ENCODE measurements at regions not wholly inside any gene's neighbourhood (a gene's known extent, or its start where the extent isn't known, plus 50 kb on each side); places are given as distances from the start of the nearest gene placed in this dataset.
"Not testable (repeated sequence)": the region's sequence is repeated elsewhere in the genome, so short reads cannot be mapped to it uniquely, and the experiment has no call there.

DNA sequence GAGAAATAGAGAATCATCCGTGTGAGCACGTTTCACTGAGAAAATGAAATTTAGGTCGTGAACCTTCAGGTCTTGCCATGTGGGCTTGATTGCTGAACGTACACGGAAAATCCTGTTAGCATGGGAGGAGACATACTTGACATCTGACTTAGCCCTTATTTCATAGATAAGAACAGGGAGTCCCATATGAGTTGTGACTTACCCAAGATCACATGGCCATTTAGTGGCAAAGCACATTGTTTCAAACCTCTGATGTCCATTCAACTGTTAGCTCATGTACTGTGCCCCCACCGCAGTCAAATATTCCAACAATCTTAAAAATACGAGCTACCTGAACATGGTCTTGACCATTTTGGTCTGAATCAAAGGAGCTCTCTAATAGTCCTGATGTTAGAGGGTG is 411.2 kb upstream of the FZD8 start:
- DNase-seq (ENCODE audit: low read depth in 2 of 2) = no peak

DNA sequence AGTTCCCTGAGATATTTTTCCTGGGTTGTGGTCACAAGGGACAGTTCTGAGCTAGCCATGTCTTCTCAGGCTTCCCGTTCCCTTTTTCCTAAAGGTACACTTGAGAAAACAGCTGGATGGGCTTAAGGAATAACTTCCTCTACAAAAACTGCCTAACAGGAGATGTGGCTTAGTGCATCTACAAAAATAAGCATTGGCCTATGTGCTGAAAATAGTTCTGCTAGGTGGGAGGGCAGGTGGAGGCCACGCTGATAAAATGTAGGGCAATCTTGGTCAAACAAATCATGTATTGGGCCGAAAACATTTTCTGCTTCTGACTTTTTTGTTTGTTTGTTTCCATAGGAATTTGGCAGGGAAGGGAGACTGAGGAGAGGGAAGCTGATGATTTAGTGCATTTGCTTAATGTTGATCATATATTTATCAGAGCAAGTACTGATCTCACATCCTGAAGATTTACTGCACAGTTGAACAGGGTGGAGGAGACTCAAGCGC is 409.4 kb upstream of the FZD8 start:
- no peak for DNase-seq (ENCODE audit: low read depth in 2 of 2)

- DNase-seq (ENCODE audit: low read depth in 2 of 2) = no peak
Observed at GRCh38 chr10:36050763-36051499, 408.8 kb upstream of the FZD8 start.

- DNase-seq (ENCODE audit: low read depth in 2 of 2) = no peak
Observed at GRCh38 chr10:36048780-36049179, 406.7 kb upstream of the FZD8 start.

DNA sequence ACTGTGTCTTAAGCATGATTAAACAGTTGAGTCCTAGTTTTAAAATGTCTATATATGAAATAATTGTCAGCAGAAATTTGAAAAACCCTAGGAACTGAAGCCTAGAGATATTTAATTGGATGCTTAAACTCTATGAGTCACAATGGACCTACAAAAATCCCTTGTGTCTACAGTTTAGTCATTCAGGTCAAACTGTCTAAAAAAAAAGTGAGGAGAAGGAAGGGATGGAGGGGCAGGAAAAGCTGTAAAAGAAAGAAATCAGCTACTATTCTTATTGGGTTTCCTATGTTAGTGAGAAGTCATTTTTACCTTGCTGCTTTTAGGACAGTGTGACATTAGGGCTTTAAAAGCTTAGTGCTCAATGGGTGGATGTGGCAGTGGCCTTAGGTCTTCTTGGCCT is 406.1 kb upstream of the FZD8 start:
- DNase-seq (ENCODE audit: low read depth in 2 of 2) = no peak

DNA sequence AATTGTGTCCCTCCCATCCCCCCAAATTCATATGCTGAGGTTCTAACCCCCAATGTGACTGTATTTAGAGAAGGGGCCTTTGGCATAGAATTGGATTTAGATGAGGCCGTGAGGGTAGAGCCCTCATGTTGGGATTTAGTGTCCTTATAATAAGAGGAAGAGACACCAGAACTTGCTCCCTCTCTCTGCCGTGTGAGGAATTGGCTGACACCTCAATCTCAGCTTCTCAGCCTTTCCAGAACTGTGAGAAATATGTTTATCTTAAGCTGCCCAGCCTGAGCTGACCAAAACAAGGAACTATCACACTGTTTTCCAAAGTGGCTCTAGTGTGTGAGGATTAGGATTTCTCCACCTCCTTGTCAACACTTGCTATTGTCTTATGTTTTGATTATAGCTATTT is 400.0 kb upstream of the FZD8 start:
- no peak for DNase-seq (ENCODE audit: low read depth in 2 of 2)

- DNase-seq (ENCODE audit: low read depth in 2 of 2) = no peak
Observed at GRCh38 chr10:36038316-36038955, 396.3 kb upstream of the FZD8 start.

- DNase-seq (ENCODE audit: low read depth in 2 of 2) = no peak
Observed at GRCh38 chr10:36036137-36036536, 394.0 kb upstream of the FZD8 start.

DNA sequence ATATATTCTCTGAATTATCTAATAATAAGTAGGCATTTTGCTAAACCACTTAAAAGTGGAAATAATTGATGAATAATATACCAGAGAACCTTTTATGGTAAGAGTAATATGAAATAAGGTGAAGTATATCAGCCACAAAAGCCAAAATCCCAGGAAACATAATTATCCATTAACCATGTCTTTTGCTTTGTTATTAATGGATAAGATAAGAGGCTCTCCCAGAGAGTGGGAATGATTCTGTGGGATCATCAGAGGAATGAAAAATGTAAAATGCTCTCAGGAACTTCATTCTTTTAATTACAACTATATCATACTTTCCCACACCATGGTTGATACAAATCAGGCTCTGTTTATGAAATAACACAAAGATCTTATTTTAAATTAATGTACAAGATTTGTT is 391.7 kb upstream of the FZD8 start:
- no peak for DNase-seq (ENCODE audit: low read depth in 2 of 2)

GRCh38 chr10:36030516-36030915 is 388.4 kb upstream of the FZD8 start:
- no peak for DNase-seq (ENCODE audit: low read depth in 2 of 2)

DNA sequence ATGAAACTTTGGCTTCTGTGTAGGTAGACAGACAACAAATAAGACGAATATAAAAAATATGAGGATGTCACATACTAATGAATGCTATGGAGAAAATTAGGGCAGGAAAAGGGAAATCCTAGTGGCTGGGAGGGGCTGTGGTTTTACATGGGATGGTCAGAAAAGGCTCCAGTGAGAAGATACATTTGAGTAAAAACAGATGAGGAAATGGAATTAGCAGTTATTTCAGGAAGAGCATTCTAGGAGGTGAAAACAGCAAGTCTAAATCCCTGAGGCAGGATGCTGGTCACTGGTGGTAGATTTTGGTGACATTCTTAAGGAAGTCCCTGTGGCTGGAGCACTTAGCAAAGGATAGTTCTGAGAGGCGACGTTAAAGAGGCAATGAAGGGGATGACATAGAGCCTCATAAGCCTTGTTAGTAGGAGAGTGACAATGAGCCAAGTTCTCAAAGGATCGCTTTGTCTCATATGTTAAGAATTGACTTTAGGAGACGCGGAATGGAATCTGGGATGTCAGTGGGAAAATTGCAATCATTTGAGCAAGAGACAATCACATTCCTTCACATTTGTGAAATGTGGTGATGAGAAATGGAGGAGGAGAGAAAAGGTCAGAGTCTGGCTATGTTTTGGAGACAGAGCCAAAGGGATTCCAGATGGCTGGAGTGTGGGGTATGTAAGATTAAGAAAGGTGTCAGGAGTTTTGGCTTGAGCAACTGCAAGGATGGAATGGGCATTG is 384.7 kb upstream of the FZD8 start:
- DNase-seq (ENCODE audit: low read depth in 2 of 2) = no peak

GRCh38 chr10:36026081-36026480 is 384.0 kb upstream of the FZD8 start:
- no peak for DNase-seq (ENCODE audit: low read depth in 2 of 2)

DNA sequence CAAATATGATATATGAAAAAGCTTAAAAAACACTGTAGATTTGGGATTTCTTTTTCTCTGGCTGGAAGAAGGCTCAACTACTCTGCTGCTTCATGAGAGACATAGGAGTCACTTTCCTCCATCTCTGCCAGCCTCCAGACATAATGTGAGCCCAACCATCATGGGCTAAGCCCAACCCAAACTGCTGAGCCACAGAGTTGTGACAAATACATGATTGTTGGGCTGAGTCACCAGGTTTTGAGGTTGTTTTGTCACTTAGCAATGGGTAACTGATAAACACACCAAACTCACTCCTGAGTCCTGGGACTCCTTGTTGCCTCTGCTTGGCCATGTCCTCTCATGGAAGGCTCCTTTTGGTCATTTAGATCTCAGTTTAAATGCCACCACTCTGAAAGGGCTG is 381.8 kb upstream of the FZD8 start:
- DNase-seq (ENCODE audit: low read depth in 2 of 2) = no peak

GRCh38 chr10:36021096-36021495 is 379.0 kb upstream of the FZD8 start:
- DNase-seq (ENCODE audit: low read depth in 2 of 2) = no peak

GRCh38 chr10:36019749-36020148 is 377.7 kb upstream of the FZD8 start:
- no peak for DNase-seq (ENCODE audit: low read depth in 2 of 2)

DNA sequence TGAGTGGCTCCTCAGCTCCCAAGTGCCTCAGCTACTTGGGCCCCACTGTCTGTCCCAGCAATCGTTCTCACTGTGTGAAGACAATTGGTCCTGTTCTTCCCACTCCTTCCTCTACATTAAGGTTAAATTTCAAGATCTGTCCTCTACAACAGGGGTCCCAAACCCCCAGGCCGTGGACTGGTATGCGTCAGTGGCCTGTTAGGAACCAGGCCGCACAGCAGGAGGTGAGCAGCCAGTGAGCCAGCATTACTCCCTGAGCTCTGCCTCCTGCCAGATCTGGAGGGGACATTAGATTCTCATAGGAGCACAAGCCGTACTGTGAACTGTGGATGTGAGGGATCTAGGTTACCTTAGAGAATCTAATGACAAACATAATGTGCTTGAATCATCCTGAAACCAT is 376.9 kb upstream of the FZD8 start:
- no peak for DNase-seq (ENCODE audit: low read depth in 2 of 2)

- DNase-seq (ENCODE audit: low read depth in 2 of 2) = no peak
Observed at GRCh38 chr10:36017137-36017536, 375.0 kb upstream of the FZD8 start.

DNA sequence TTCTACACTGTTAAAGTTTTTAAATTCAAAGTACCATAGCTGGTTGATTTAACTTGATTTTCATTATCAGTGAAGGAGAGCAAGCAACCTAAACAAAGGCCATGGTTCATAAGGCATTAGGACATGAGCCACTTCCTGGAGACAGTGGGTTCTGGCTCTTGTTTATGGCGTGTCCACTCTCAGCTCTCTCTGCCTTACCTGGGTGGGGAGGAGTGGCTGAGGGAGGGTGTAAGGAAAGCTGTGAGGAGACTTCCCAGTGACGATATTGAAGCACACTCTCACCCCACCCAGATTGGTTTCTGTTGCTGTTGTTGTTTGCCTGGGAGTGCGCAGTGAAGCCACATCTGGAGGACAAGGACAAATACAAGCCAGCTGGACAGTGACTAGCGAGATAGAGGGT is 365.3 kb upstream of the FZD8 start:
- no peak for DNase-seq (ENCODE audit: low read depth in 2 of 2)

- DNase-seq (ENCODE audit: low read depth in 2 of 2) = no peak
Observed at GRCh38 chr10:36003688-36004087, 361.6 kb upstream of the FZD8 start.

GRCh38 chr10:36003031-36003600 is 361.0 kb upstream of the FZD8 start:
- no peak for DNase-seq (ENCODE audit: low read depth in 2 of 2)

- no peak for DNase-seq (ENCODE audit: low read depth in 2 of 2)
Observed at GRCh38 chr10:36002445-36002844, 360.3 kb upstream of the FZD8 start.

DNA sequence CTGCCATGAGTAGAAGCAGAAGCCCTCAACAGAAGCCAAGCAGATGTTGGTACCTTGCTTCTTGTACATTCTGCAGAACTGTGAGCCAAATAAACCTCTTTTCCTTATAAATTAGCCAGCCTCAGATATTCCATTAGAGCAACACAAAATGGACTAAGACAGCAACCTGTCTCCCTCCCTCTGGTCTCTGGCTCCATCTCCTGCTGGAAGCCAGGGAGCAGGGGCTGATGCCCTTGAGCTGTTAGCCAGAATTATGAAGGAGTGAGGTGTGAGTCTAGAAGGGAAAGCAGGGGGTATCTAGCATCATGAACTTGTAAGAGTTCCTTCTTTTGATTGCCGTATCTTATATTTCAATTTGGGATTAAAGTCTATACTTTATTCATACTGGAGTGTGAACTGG is 358.7 kb upstream of the FZD8 start:
- not testable (repeated sequence) for DNase-seq (ENCODE audit: low read depth in 2 of 2)

DNA sequence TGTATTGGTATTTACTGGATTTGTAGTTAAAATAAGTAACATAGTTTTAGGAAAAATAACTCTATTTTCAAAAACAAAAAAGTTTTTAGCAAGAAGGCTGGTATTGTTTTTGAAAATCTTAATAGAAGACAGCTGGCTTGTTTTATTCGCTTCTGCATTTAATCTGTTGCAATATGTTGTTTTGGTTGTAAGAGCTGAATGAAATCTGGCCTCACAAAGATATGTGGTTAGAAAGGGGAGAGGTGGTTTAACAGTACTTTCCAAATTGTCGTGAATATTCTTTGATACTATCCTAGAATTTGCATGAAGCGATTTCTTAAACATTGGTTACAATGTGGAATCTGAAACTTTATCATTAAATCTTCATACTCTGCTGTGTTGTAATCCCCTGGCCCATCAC is 355.9 kb upstream of the FZD8 start:
- DNase-seq (ENCODE audit: low read depth in 2 of 2) = no peak

Data from stimulated activated CD4-positive, alpha-beta T cell treated with anti-CD3 and anti-CD28 coated beads, Interleukin-4, amount 100 ng/mL, for 48 hours (primary cell).